ENCODE measurements at regions not wholly inside any gene's neighbourhood (a gene's known extent, or its start where the extent isn't known, plus 50 kb on each side); places are given as distances from the start of the nearest gene placed in this dataset.
A peak's percentile ranks its signal among the peaks of the same experiment; 100 is the strongest.

DNA sequence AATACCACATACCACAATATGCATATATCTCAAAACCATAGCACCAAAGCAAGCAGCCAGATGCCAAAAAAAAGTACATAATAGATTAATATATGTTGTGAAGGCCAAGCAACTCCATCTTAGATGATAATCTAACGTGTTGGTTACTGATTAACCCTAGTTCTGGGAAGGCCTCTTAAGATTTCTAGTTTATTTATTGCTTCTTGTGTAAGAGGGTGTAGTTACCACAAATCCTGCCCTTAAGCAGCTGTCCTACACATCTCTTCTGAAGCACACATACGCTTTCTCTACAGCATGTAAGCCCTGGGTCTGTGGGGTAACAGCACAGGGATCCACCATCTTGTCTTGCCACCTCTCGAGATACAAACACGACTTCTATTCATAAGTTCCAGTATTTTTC is 236.8 kb upstream of the AVPR1A start (continued):
- TF ChIP-seq CHD1 (IDR thresholded peaks at IDR 0.05; ENCODE audit: low read depth, low read length) (no peak), PAX8 (IDR thresholded peaks at IDR 0.05) (no peak), MTA3 (IDR thresholded peaks at IDR 0.05; ENCODE audit: borderline replicate concordance, low read length) (no peak), IKZF2 (IDR thresholded peaks at IDR 0.05) (no peak), CHD4 (IDR thresholded peaks at IDR 0.05) (no peak)

DNA sequence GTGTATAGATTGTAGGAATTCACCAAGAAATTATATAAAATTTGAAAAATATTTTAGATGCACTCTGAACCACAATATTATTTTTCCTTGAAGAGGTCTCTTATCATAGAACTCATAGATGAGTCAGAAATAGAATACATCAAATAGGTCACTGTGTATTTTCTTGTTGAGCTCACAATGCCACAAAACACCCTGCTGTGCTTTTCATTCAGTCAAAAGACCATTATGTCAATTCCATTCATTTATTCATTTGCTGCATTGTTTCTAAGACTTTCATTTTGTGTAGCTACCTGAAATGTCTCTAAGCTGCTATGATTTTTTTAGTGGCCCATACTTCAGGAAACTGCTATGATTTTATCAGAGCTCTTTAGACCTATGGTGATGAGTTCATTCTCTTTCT is 231.9 kb upstream of the AVPR1A start:
- SMC1A ChIA-PET (ENCODE audit: uncharacterized antibody, unreplicated experiment): no interaction called here
- H2AFZ ChIP-seq (ENCODE audit: control insufficient read depth, low read depth, low read length): no peak overlapping the region
- POLR2A ChIA-PET: no interaction called here
- no peak overlapping the region for H3K4me3 ChIP-seq
- BruUV-seq (replicated peaks): no TSS peak
- TF ChIP-seq ZNF24 (IDR thresholded peaks at IDR 0.05): peak; percentile 66; the same call in 1 of the 2 replicates
- no peak for TF ChIP-seq LARP7 (IDR thresholded peaks at IDR 0.05)
- no peaks in the 10 kb centered on the region for H3K27me3 ChIP-seq (replicated peaks in 1 of 2; ENCODE audit: control insufficient read depth in 2 of 2, insufficient read depth in 2 of 2, low read length in 1 of 2)
- no peaks in the 10 kb centered on the region for H4K20me1 ChIP-seq (ENCODE audit: control insufficient read depth, insufficient read depth)
- CTCF ChIA-PET: no interaction called here
- intact Hi-C loops (cut with micrococcal nuclease; ENCODE audit: unreplicated experiment): no loop called here
- H3K9me3 ChIP-seq (replicated peaks; ENCODE audit: control insufficient read depth, insufficient read depth, low read length): no peaks in the 10 kb centered on the region
- DNase-seq (ENCODE audit: low read depth, low spot score) (no peak), FAIRE-seq (no peak), ATAC-seq (no peak)
- H3K27ac ChIP-seq (ENCODE audit: control insufficient read depth, insufficient read depth): no peak overlapping the region
- H3K9ac ChIP-seq (ENCODE audit: control insufficient read depth, insufficient read depth, low read length): no peak overlapping the region
- no peaks in the 10 kb centered on the region for H3K4me1 ChIP-seq (ENCODE audit: control insufficient read depth, insufficient read depth, low read length)
- RAD21 ChIA-PET (ENCODE audit: unreplicated experiment): no interaction called here
- in situ Hi-C loops (cut with MboI): no loop called here
- H3K79me2 ChIP-seq (ENCODE audit: control insufficient read depth, insufficient read depth, low read length): no peaks in the 10 kb centered on the region
- no peak overlapping the region for H3K4me2 ChIP-seq (ENCODE audit: control insufficient read depth, insufficient read depth)
- no peaks in the 10 kb centered on the region for H3K36me3 ChIP-seq (ENCODE audit: control insufficient read depth in 2 of 2, insufficient read depth in 2 of 2, low read length in 1 of 2)

DNA sequence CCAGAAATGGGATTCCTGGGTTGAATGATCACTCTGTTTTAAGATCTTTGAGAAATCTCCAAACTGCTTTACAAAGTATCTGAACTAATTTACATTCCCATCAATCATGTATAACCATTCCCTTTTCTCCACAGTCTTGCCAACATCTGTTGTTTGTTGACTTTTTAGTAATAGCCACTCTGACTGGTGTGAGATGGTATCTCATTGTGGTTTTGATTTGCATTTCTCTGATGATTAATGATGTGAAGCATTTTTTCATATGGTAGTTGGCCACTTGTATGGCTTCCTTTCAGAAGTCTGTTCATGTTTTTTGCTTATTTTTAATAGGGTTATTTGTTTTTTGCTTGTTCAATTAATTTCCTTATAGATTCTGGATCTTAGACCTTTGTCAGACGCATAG is 211.8 kb upstream of the AVPR1A start:
- intact Hi-C loops (cut with micrococcal nuclease; ENCODE audit: unreplicated experiment): no loop called here
- no peaks in the 10 kb centered on the region for H3K4me1 ChIP-seq (ENCODE audit: control insufficient read depth, insufficient read depth, low read length)

More for the DNA sequence above, 211.8 kb upstream of the AVPR1A start:
- Histone ChIP-seq H3K36me3 (ENCODE audit: control insufficient read depth in 2 of 2, insufficient read depth in 2 of 2, low read length in 1 of 2) (no peaks in the 10 kb centered on the region), H3K79me2 (ENCODE audit: control insufficient read depth, insufficient read depth, low read length) (no peaks in the 10 kb centered on the region), H3K9ac (ENCODE audit: control insufficient read depth, insufficient read depth, low read length) (no peak overlapping the region), H4K20me1 (ENCODE audit: control insufficient read depth, insufficient read depth) (no peaks in the 10 kb centered on the region), H3K27ac (ENCODE audit: control insufficient read depth, insufficient read depth) (no peak overlapping the region), H3K27me3 (replicated peaks in 1 of 2; ENCODE audit: control insufficient read depth in 2 of 2, insufficient read depth in 2 of 2, low read length in 1 of 2) (no peaks in the 10 kb centered on the region), H3K4me2 (ENCODE audit: control insufficient read depth, insufficient read depth) (no peak overlapping the region), H2AFZ (ENCODE audit: control insufficient read depth, low read depth, low read length) (no peak overlapping the region), H3K4me3 (no peak overlapping the region), H3K9me3 (replicated peaks; ENCODE audit: control insufficient read depth, insufficient read depth, low read length) (no peaks in the 10 kb centered on the region)
- CTCF ChIA-PET: no interaction called here
- no peak for ATAC-seq
- WGBS (ENCODE audit: insufficient coverage, insufficient replicate concordance, low lambda C conversion rate, missing lambda C conversion rate): 32% methylated on average over 1 of the region's 1 CpG
- POLR2A ChIA-PET: no interaction called here
- no peak for DNase-seq (ENCODE audit: low read depth, low spot score)
- in situ Hi-C loops (cut with MboI): no loop called here
- FAIRE-seq: no peak
- RAD21 ChIA-PET (ENCODE audit: unreplicated experiment): no interaction called here
- SMC1A ChIA-PET (ENCODE audit: uncharacterized antibody, unreplicated experiment): no interaction called here
- TF ChIP-seq ESRRA (IDR thresholded peaks at IDR 0.05; ENCODE audit: low read length): no peak
- TF ChIP-seq ZNF622 (IDR thresholded peaks at IDR 0.05): no peak
- no peak for TF ChIP-seq RUNX3 (IDR thresholded peaks at IDR 0.05; ENCODE audit: low read length)
- no peak for TF ChIP-seq POU2F2 (IDR thresholded peaks at IDR 0.05; ENCODE audit: borderline replicate concordance, low read depth, low read length)
- TF ChIP-seq RBBP5 (conservative IDR thresholded peaks at IDR 0.05): no peak
- TF ChIP-seq, protein P1, sequence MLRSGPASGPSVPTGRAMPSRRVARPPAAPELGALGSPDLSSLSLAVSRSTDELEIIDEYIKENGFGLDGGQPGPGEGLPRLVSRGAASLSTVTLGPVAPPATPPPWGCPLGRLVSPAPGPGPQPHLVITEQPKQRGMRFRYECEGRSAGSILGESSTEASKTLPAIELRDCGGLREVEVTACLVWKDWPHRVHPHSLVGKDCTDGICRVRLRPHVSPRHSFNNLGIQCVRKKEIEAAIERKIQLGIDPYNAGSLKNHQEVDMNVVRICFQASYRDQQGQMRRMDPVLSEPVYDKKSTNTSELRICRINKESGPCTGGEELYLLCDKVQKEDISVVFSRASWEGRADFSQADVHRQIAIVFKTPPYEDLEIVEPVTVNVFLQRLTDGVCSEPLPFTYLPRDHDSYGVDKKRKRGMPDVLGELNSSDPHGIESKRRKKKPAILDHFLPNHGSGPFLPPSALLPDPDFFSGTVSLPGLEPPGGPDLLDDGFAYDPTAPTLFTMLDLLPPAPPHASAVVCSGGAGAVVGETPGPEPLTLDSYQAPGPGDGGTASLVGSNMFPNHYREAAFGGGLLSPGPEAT (IDR thresholded peaks at IDR 0.05; ENCODE audit: low read depth): no peak
- no peak for TF ChIP-seq ETV6 (conservative IDR thresholded peaks at IDR 0.05 in 1 of 2, IDR thresholded peaks at IDR 0.05 in 1 of 2; ENCODE audit: borderline replicate concordance in 1 of 2, low read depth in 1 of 2)
- no peak for TF ChIP-seq SUZ12 (IDR thresholded peaks at IDR 0.05; ENCODE audit: unreplicated experiment)
- TF ChIP-seq, protein P2, sequence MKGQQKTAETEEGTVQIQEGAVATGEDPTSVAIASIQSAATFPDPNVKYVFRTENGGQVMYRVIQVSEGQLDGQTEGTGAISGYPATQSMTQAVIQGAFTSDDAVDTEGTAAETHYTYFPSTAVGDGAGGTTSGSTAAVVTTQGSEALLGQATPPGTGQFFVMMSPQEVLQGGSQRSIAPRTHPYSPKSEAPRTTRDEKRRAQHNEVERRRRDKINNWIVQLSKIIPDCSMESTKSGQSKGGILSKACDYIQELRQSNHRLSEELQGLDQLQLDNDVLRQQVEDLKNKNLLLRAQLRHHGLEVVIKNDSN (IDR thresholded peaks at IDR 0.05; ENCODE audit: borderline replicate concordance, extremely low read length, insufficient read depth, low read depth, low read length): no peak
- BruUV-seq (replicated peaks): no TSS peak

All from GM12878 (cell line).